CD4-positive, alpha-beta memory T cell (primary cell): ENCODE measurements at regions not wholly inside any gene's neighbourhood (a gene's known extent, or its start where the extent isn't known, plus 50 kb on each side); places are given as distances from the start of the nearest gene placed in this dataset.

Experiments
- CTCF ChIA-PET: fragments of 350-600 bp; sonication (Branson Sonifier 250); formaldehyde crosslinking; loops from one replicate; lab custom pipeline; 2021; ENCODE audit warnings: inconsistent platforms; ENCODE audit not compliant: partially characterized antibody; lab: Charles Lee
- POLR2A ChIA-PET: fragments of 350-600 bp; sonication (Branson Sonifier 250); formaldehyde crosslinking; loops from one replicate; lab custom pipeline; 2021; ENCODE audit not compliant: partially characterized antibody; lab: Charles Lee
- DNase-seq, 5 donors: peaks; one replicate each; pipeline versions ENCODE4 v3.0.0 to v3.0.0-alpha.2; 2020 to 2022; ENCODE audit warnings: mixed read lengths in 1 of 5
- H3K27ac ChIP-seq: one replicate; pipeline ENCODE4 v1.7.0; 2013; ENCODE audit warnings: low read depth, low read length
- H3K27me3 ChIP-seq: 2 replicates; pipeline ENCODE4 v1.7.0; 2013; ENCODE audit warnings: mild to moderate bottlenecking, low read length, moderate library complexity; ENCODE audit not compliant: insufficient read depth
- H3K36me3 ChIP-seq: 2 replicates; pipeline ENCODE4 v1.7.0; 2013; ENCODE audit warnings: mild to moderate bottlenecking, low read length, moderate library complexity; ENCODE audit not compliant: insufficient read depth
- H3K4me1 ChIP-seq: 2 replicates; pipeline ENCODE4 v1.7.0; 2013; ENCODE audit warnings: mild to moderate bottlenecking, low read length, moderate library complexity; ENCODE audit not compliant: insufficient read depth
- H3K4me3 ChIP-seq, 2 donors: one replicate each; pipeline ENCODE4 v1.7.0; 2013; ENCODE audit warnings: low read length in 2 of 2, mild to moderate bottlenecking in 1 of 2
- H3K9me3 ChIP-seq, 2 donors: one replicate each; pipeline ENCODE4 v1.7.0; 2013; ENCODE audit warnings: low read length in 2 of 2, control low read depth in 1 of 2; ENCODE audit not compliant: control insufficient read depth in 1 of 2
- H3K27ac Mint-ChIP-seq, 7 donors: one replicate each; pipeline ENCODE4 v1.8.0; 2020 to 2021; ENCODE audit warnings: mixed read lengths in 7 of 7, mild to moderate bottlenecking in 6 of 7, inconsistent platforms in 3 of 7, moderate library complexity in 3 of 7
- H3K27me3 Mint-ChIP-seq, 2 donors: one replicate each; pipeline ENCODE4 v1.8.0; 2020 to 2021; ENCODE audit warnings: mixed read lengths in 2 of 2
- H3K36me3 Mint-ChIP-seq, 2 donors: one replicate each; pipeline ENCODE4 v1.8.0; 2020 to 2021; ENCODE audit warnings: mixed read lengths in 2 of 2, inconsistent platforms in 1 of 2, mild to moderate bottlenecking in 1 of 2
- H3K4me1 Mint-ChIP-seq, 4 donors: one replicate each; pipeline ENCODE4 v1.8.0; 2020 to 2021; ENCODE audit warnings: mixed read lengths in 4 of 4, mild to moderate bottlenecking in 1 of 4
- H3K4me3 Mint-ChIP-seq, 8 donors: one replicate each; pipeline ENCODE4 v1.8.0; 2020 to 2021; ENCODE audit warnings: mixed read lengths in 8 of 8, mild to moderate bottlenecking in 7 of 8, moderate library complexity in 6 of 8, inconsistent platforms in 3 of 8
- H3K9me3 Mint-ChIP-seq, 8 donors: one replicate each; pipeline ENCODE4 v1.8.0; 2020 to 2021; ENCODE audit warnings: mixed read lengths in 8 of 8, mild to moderate bottlenecking in 5 of 8, inconsistent platforms in 3 of 8, moderate library complexity in 1 of 8
- intact Hi-C: fragments of 100-400 bp; cut with micrococcal nuclease; formaldehyde crosslinking; loops from one replicate; pipeline ENCODE4 v1.15.1; 2023

DNA sequence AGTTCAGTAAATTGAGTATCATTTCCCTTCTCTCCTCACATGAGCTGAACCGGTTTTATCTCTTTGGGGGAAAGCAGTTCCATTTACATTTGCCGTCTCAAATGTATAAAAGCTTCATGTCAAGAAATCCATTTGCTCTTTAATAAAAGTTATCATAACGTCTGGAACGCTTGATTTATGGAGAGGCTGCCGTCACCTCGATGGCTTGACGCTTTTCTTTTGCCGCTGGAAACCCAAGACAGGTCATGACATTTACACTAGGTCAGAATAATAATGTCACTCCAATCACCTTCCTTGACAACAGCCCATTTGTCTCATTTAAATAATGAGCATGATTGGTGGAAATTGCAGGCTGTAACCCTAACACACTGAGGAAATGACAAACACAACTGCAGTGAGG lies 443.4 kb downstream of the IRX1 start:
- ChIA-PET POLR2A (no interaction called here), CTCF (no interaction called here)
- H3K9me3 Mint-ChIP-seq: peaks cover 0 to 26% (median 17%) of the 10 kb centered on the region in 8 donors
- H3K4me1 ChIP-seq: no peaks in the 10 kb centered on the region
- no peaks in the 10 kb centered on the region for H3K36me3 Mint-ChIP-seq
- no peak for DNase-seq
- H3K27me3 Mint-ChIP-seq: no peaks in the 10 kb centered on the region
- H3K36me3 ChIP-seq: no peaks in the 10 kb centered on the region
- H3K4me3 ChIP-seq: no peak overlapping the region
- no peaks in the 10 kb centered on the region for H3K27me3 ChIP-seq
- H3K27ac ChIP-seq: no peak overlapping the region
- no peaks in the 10 kb centered on the region for H3K9me3 ChIP-seq
- H3K27ac Mint-ChIP-seq: no peak overlapping the region
- intact Hi-C loops: no loop called here
- peaks cover 0 to 15% (median 7%) of the 10 kb centered on the region in 4 donors for H3K4me1 Mint-ChIP-seq
- no peak overlapping the region for H3K4me3 Mint-ChIP-seq

DNA sequence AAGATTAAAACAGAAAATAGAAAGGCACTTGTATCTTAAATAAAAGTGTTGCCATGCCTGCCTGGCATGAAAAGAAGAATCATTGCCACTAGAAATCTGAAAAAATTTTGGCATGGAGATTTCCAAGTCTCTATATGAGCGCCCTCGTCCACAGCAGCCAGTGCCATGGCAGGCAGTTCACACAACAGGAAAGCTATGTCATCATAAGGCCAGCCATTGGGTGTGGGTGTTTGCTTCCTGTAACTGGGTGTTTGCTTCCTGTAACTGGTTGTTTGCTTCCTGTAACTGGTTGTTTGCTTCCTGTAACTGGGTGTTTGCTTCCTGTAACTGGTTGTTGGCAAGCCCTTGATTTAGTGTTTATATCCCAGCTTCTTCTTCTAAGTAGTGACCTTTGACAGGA lies 446.7 kb downstream of the IRX1 start:
- CTCF ChIA-PET: no interaction called here
- H3K4me3 ChIP-seq: no peak overlapping the region
- H3K27ac ChIP-seq: no peak overlapping the region
- H3K4me1 Mint-ChIP-seq: peaks cover 0 to 15% (median 7%) of the 10 kb centered on the region in 4 donors
- POLR2A ChIA-PET: no interaction called here
- H3K36me3 Mint-ChIP-seq: no peaks in the 10 kb centered on the region
- peaks cover 0 to 34% (median 18%) of the 10 kb centered on the region in 8 donors for H3K9me3 Mint-ChIP-seq
- intact Hi-C loops: no loop called here
- H3K9me3 ChIP-seq: no peaks in the 10 kb centered on the region
- no peak for DNase-seq
- H3K27ac Mint-ChIP-seq: peak overlapping the region in 3 of 7 donors; percentile 11 to 57 (median 54)
- H3K4me1 ChIP-seq: no peaks in the 10 kb centered on the region
- no peaks in the 10 kb centered on the region for H3K27me3 Mint-ChIP-seq
- no peaks in the 10 kb centered on the region for H3K36me3 ChIP-seq
- no peaks in the 10 kb centered on the region for H3K27me3 ChIP-seq
- H3K4me3 Mint-ChIP-seq: peak overlapping the region in 1 of 8 donors; percentile 21

DNA sequence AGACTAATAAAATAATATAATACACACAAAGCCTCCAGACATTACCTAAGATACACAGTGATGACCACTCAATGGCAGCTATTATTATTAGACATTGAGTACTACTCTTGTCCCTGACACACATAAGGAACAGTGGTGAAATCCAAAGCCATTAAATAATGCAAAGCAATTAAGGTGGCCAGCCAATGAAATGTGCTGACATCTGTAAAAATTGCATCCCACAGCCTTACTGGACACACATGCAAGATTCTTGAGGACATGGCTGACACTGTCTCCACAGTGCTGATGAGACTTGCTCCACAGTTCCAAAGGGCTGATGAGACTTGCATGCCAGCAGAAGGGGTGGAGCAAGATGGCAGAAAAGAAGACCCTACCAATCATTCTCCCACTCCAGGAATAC lies 447.5 kb downstream of the IRX1 start:
- no peak overlapping the region for H3K27ac ChIP-seq
- peak overlapping the region in 1 of 7 donors; percentile 28 for H3K27ac Mint-ChIP-seq
- peaks cover 0 to 15% (median 7%) of the 10 kb centered on the region in 4 donors for H3K4me1 Mint-ChIP-seq
- POLR2A ChIA-PET: no interaction called here
- H3K36me3 Mint-ChIP-seq: no peaks in the 10 kb centered on the region
- no peaks in the 10 kb centered on the region for H3K27me3 ChIP-seq
- H3K4me3 Mint-ChIP-seq: no peak overlapping the region
- H3K9me3 Mint-ChIP-seq: peaks cover 0 to 29% (median 18%) of the 10 kb centered on the region in 8 donors
- no peaks in the 10 kb centered on the region for H3K27me3 Mint-ChIP-seq
- no peaks in the 10 kb centered on the region for H3K36me3 ChIP-seq
- no peaks in the 10 kb centered on the region for H3K4me1 ChIP-seq
- no peak for DNase-seq
- H3K4me3 ChIP-seq: no peak overlapping the region
- H3K9me3 ChIP-seq: no peaks in the 10 kb centered on the region
- CTCF ChIA-PET: no interaction called here
- intact Hi-C loops: no loop called here

DNA sequence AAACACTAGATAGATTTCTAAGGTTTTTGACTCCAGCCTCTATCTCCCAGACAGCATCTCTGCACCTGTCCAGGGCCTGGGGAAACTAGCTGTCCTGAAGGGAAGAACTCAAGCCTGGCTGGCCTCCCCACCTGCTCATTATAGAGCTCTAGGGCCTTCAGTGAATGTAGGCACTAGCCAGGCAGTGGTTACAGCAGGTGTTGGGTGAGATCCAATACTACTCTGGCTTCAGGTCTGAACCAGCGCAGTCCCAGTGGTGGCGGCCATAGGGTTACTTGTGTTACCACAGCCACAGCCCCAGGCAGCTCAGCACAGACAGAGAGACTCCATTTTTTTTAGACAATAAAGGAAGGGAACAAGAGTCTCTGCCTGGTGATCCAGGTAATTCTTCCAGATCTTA lies 449.2 kb downstream of the IRX1 start:
- no peak for DNase-seq
- Mint-ChIP-seq H3K36me3 (no peaks in the 10 kb centered on the region), H3K4me1 (peaks cover 0 to 15% (median 7%) of the 10 kb centered on the region in 4 donors), H3K4me3 (no peak overlapping the region), H3K27ac (no peak overlapping the region), H3K27me3 (no peaks in the 10 kb centered on the region), H3K9me3 (peaks cover 0 to 23% (median 16%) of the 10 kb centered on the region in 8 donors)
- intact Hi-C loops: no loop called here
- Histone ChIP-seq H3K9me3 (no peaks in the 10 kb centered on the region), H3K36me3 (no peaks in the 10 kb centered on the region), H3K4me1 (no peaks in the 10 kb centered on the region), H3K27ac (no peak overlapping the region), H3K27me3 (no peaks in the 10 kb centered on the region), H3K4me3 (no peak overlapping the region)
- ChIA-PET CTCF (no interaction called here), POLR2A (no interaction called here)

DNA sequence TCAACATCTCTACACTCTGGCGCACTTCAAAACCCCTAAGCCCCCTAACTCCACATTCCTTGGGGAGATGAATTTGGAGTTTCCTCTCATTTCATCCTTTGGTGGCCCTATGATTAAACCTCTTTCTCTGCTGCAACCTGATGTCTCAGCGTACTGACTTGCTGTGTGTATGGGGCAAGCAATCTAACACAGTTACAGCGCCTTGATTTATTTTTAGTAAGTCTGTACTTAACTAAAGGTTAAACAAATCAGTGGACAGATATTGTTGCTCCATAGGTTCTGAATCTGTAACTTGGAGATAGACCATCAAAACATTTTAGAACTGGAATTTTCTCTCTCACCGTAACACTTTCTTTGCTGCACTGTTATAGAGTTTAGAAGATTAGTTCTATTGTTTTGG lies 452.8 kb downstream of the IRX1 start:
- Mint-ChIP-seq H3K9me3 (peaks cover 0 to 19% (median 5%) of the 10 kb centered on the region in 8 donors), H3K4me3 (no peak overlapping the region), H3K36me3 (no peaks in the 10 kb centered on the region), H3K4me1 (no peaks in the 10 kb centered on the region), H3K27ac (no peak overlapping the region), H3K27me3 (no peaks in the 10 kb centered on the region)
- intact Hi-C loops: no loop called here
- Histone ChIP-seq H3K27me3 (no peaks in the 10 kb centered on the region), H3K9me3 (no peaks in the 10 kb centered on the region), H3K27ac (no peak overlapping the region), H3K4me3 (no peak overlapping the region), H3K36me3 (no peaks in the 10 kb centered on the region), H3K4me1 (no peaks in the 10 kb centered on the region)
- no peak for DNase-seq
- POLR2A ChIA-PET: no interaction called here
- CTCF ChIA-PET: no interaction called here

DNA sequence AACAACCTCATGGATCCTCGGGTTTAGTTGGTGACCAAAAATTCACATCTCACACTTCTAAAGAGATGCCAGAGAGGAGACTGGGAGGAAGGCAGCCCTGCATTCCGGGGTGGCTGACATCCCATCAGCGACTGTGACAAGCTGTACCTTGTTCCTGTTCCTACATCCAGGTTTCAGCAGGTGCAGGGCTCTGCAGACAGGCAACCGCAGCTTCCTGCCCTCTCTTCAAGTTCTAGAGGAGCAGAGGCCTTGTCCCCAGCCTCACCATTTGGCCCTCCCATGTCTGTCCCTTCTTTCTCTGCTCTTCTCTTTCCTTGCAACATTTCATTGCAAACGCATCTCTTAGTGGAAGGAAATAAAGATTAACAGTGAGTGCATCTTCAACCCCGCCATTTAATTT lies 454.6 kb downstream of the IRX1 start:
- intact Hi-C loops: no loop called here
- H3K4me1 ChIP-seq: no peaks in the 10 kb centered on the region
- no peak overlapping the region for H3K4me3 Mint-ChIP-seq
- no peaks in the 10 kb centered on the region for H3K27me3 ChIP-seq
- H3K27ac ChIP-seq: no peak overlapping the region
- POLR2A ChIA-PET: no interaction called here
- peaks cover 0 to 19% (median 5%) of the 10 kb centered on the region in 8 donors for H3K9me3 Mint-ChIP-seq
- no peaks in the 10 kb centered on the region for H3K36me3 ChIP-seq
- H3K4me1 Mint-ChIP-seq: no peaks in the 10 kb centered on the region
- no peak overlapping the region for H3K4me3 ChIP-seq
- CTCF ChIA-PET: no interaction called here
- no peak for DNase-seq
- H3K9me3 ChIP-seq: no peaks in the 10 kb centered on the region
- no peaks in the 10 kb centered on the region for H3K27me3 Mint-ChIP-seq
- no peak overlapping the region for H3K27ac Mint-ChIP-seq
- no peaks in the 10 kb centered on the region for H3K36me3 Mint-ChIP-seq

DNA sequence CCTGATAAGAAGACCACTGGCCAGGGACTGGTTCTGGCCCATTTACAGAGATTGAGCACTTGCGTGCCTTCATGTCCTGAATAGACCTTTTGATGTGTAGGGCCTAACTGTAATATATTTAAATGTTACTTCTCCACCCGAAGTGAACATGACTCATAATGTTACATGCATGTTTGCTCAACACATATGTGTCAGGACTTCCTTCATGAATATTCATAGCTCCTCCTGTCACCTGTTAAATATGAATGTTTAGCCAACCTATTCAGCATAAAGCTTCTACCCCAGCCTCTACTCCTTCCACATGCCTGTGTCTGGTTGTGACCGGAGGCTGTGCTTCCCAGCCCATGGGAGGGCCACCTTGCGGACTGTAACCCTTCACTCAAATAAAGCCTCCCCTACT lies 457.5 kb downstream of the IRX1 start:
- no peaks in the 10 kb centered on the region for H3K4me1 Mint-ChIP-seq
- no peaks in the 10 kb centered on the region for H3K36me3 ChIP-seq
- H3K4me1 ChIP-seq: no peaks in the 10 kb centered on the region
- no peaks in the 10 kb centered on the region for H3K27me3 Mint-ChIP-seq
- H3K27ac Mint-ChIP-seq: no peak overlapping the region
- H3K4me3 Mint-ChIP-seq: no peak overlapping the region
- POLR2A ChIA-PET: no interaction called here
- H3K36me3 Mint-ChIP-seq: no peaks in the 10 kb centered on the region
- H3K27ac ChIP-seq: no peak overlapping the region
- CTCF ChIA-PET: no interaction called here
- intact Hi-C loops: no loop called here
- no peak overlapping the region for H3K4me3 ChIP-seq
- no peaks in the 10 kb centered on the region for H3K27me3 ChIP-seq
- H3K9me3 Mint-ChIP-seq: peaks cover 0 to 12% (median 8%) of the 10 kb centered on the region in 8 donors
- H3K9me3 ChIP-seq: peaks cover 0 to 3% of the 10 kb centered on the region in 2 donors
- DNase-seq: no peak

DNA sequence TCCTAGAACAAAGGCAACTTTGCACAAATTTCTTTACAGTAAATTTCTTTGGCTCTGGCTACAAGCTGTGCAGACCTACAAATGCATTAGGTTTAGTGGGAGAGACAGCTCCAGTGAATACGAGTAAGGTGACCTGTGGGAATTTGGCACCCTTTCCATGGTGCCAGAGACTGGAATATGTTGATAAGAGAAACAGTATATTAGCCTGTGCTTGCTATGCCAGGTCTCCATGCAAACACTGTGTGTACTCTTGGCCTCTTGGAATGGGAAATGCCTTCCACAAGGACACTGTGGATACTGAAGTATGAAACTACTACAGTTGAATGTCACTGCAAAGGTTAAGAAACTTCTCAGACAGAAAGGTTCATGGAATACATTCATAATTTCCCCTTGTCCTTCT lies 458.5 kb downstream of the IRX1 start:
- intact Hi-C loops: no loop called here
- Mint-ChIP-seq H3K4me1 (no peaks in the 10 kb centered on the region), H3K27me3 (no peaks in the 10 kb centered on the region), H3K27ac (no peak overlapping the region), H3K4me3 (no peak overlapping the region), H3K9me3 (peaks cover 0 to 12% (median 9%) of the 10 kb centered on the region in 8 donors), H3K36me3 (no peaks in the 10 kb centered on the region)
- Histone ChIP-seq H3K4me1 (no peaks in the 10 kb centered on the region), H3K27me3 (no peaks in the 10 kb centered on the region), H3K36me3 (no peaks in the 10 kb centered on the region), H3K9me3 (peaks cover 0 to 3% of the 10 kb centered on the region in 2 donors), H3K4me3 (no peak overlapping the region), H3K27ac (no peak overlapping the region)
- ChIA-PET POLR2A (no interaction called here), CTCF (no interaction called here)
- DNase-seq: no peak
